ENCODE measurements at regions not wholly inside any gene's neighbourhood (a gene's known extent, or its start where the extent isn't known, plus 50 kb on each side); places are given as distances from the start of the nearest gene placed in this dataset.

DNA sequence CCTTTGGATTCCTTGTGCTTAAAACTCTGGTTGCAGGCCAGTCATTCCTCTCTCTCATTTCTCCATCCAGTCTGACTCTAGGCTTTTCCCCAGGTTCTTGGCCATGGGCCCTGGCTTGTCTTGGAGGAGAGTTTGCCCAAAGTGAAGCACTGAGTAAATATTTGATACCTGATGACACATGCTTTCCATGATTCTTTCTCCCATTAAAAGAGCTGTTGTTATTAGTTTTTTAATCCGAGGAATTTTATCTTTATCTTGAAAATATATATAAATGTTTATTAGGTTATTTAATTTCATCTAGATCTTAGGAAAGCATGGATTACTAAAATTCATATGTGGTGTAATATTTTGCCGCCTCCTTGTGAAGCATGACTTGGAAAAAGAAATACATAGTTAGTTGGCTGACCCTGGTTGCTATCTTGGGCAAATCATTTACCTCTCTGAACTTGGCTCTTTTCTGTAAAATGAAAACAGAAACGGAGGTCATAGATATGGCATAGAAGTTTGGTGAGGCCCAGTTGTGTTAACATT is 650.1 kb downstream of the SLC4A3 start:
- H3K9me3 ChIP-seq (ENCODE audit: control insufficient read depth, insufficient read depth, low read length): no peaks in the 10 kb centered on the region
- H3K4me1 ChIP-seq (ENCODE audit: control insufficient read depth, insufficient read depth, low read length): no peaks in the 10 kb centered on the region
- H3K9ac ChIP-seq (ENCODE audit: low read depth, low read length): no peak overlapping the region
- H3K4me3 ChIP-seq (ENCODE audit: low read depth, low read length): no peak overlapping the region
- no peak overlapping the region for H3K27ac ChIP-seq (ENCODE audit: low read depth, low read length)
- H3K27me3 ChIP-seq (ENCODE audit: control insufficient read depth, insufficient read depth, low read length): no peaks in the 10 kb centered on the region
- H3K36me3 ChIP-seq (ENCODE audit: control insufficient read depth, insufficient read depth, low read length): no peaks in the 10 kb centered on the region

DNA sequence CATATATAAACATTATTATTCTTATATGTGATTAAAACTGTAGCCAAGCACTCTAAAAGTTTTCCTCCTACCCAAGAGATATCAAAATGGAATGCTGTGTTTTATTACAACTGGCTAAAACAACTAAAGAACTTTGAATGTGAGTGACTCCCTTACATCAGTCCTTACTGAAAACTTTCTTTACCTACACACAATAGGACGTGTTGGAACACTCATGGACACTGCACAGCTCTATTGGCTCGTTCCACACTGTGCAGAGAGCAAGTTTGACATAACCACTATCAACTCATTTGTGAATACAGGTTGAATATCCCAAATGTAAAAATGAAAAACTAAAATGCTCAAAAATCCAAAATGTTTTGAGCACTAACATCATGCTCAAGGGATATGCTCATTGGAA is 650.6 kb downstream of the SLC4A3 start:
- H3K27me3 ChIP-seq (ENCODE audit: control insufficient read depth, insufficient read depth, low read length): no peaks in the 10 kb centered on the region
- no peak overlapping the region for H3K9ac ChIP-seq (ENCODE audit: low read depth, low read length)
- no peak overlapping the region for H3K27ac ChIP-seq (ENCODE audit: low read depth, low read length)
- H3K4me3 ChIP-seq (ENCODE audit: low read depth, low read length): no peak overlapping the region
- H3K4me1 ChIP-seq (ENCODE audit: control insufficient read depth, insufficient read depth, low read length): no peaks in the 10 kb centered on the region
- H3K9me3 ChIP-seq (ENCODE audit: control insufficient read depth, insufficient read depth, low read length): no peaks in the 10 kb centered on the region
- H3K36me3 ChIP-seq (ENCODE audit: control insufficient read depth, insufficient read depth, low read length): no peaks in the 10 kb centered on the region

GRCh38 chr2:220279372-220279771 is 651.9 kb downstream of the SLC4A3 start:
- no peak overlapping the region for H3K4me3 ChIP-seq (ENCODE audit: low read depth, low read length)
- no peaks in the 10 kb centered on the region for H3K36me3 ChIP-seq (ENCODE audit: control insufficient read depth, insufficient read depth, low read length)
- H3K4me1 ChIP-seq (ENCODE audit: control insufficient read depth, insufficient read depth, low read length): no peaks in the 10 kb centered on the region
- H3K9ac ChIP-seq (ENCODE audit: low read depth, low read length): no peak overlapping the region
- H3K27ac ChIP-seq (ENCODE audit: low read depth, low read length): no peak overlapping the region
- no peaks in the 10 kb centered on the region for H3K27me3 ChIP-seq (ENCODE audit: control insufficient read depth, insufficient read depth, low read length)
- no peaks in the 10 kb centered on the region for H3K9me3 ChIP-seq (ENCODE audit: control insufficient read depth, insufficient read depth, low read length)

GRCh38 chr2:220279840-220280239 is 652.4 kb downstream of the SLC4A3 start:
- Histone ChIP-seq H3K9ac (ENCODE audit: low read depth, low read length) (no peak overlapping the region), H3K27me3 (ENCODE audit: control insufficient read depth, insufficient read depth, low read length) (no peaks in the 10 kb centered on the region), H3K36me3 (ENCODE audit: control insufficient read depth, insufficient read depth, low read length) (no peaks in the 10 kb centered on the region), H3K27ac (ENCODE audit: low read depth, low read length) (no peak overlapping the region), H3K9me3 (ENCODE audit: control insufficient read depth, insufficient read depth, low read length) (no peaks in the 10 kb centered on the region), H3K4me3 (ENCODE audit: low read depth, low read length) (no peak overlapping the region), H3K4me1 (ENCODE audit: control insufficient read depth, insufficient read depth, low read length) (no peaks in the 10 kb centered on the region)

DNA sequence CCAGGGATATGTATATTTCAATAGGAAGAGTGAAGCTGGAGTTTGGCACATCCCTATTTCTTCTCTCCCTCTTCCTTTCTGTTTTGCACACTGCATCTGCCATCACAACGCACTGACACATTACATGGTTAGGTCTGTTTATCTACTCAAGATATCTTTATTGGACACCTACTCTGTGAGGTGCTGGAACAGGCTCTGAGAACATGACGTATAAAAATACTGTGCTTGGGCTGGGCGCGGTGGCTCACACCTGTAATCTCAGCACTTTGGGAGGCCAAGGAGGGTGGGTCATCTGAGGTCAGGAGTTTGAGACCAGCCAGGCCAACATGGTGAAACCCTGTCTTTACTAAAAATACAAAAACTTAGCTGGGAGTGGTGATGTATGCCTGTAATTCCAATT is 653.3 kb downstream of the SLC4A3 start:
- H3K36me3 ChIP-seq (ENCODE audit: control insufficient read depth, insufficient read depth, low read length): no peaks in the 10 kb centered on the region
- no peak overlapping the region for H3K27ac ChIP-seq (ENCODE audit: low read depth, low read length)
- H3K9me3 ChIP-seq (ENCODE audit: control insufficient read depth, insufficient read depth, low read length): no peaks in the 10 kb centered on the region
- H3K4me3 ChIP-seq (ENCODE audit: low read depth, low read length): no peak overlapping the region
- H3K27me3 ChIP-seq (ENCODE audit: control insufficient read depth, insufficient read depth, low read length): no peaks in the 10 kb centered on the region
- no peaks in the 10 kb centered on the region for H3K4me1 ChIP-seq (ENCODE audit: control insufficient read depth, insufficient read depth, low read length)
- no peak overlapping the region for H3K9ac ChIP-seq (ENCODE audit: low read depth, low read length)

- Histone ChIP-seq H3K27me3 (ENCODE audit: control insufficient read depth, insufficient read depth, low read length) (no peaks in the 10 kb centered on the region), H3K9ac (ENCODE audit: low read depth, low read length) (no peak overlapping the region), H3K4me3 (ENCODE audit: low read depth, low read length) (no peak overlapping the region), H3K9me3 (ENCODE audit: control insufficient read depth, insufficient read depth, low read length) (no peaks in the 10 kb centered on the region), H3K36me3 (ENCODE audit: control insufficient read depth, insufficient read depth, low read length) (no peaks in the 10 kb centered on the region), H3K27ac (ENCODE audit: low read depth, low read length) (no peak overlapping the region), H3K4me1 (ENCODE audit: control insufficient read depth, insufficient read depth, low read length) (no peaks in the 10 kb centered on the region)
Observed at GRCh38 chr2:220281771-220282170, 654.3 kb downstream of the SLC4A3 start.

- Histone ChIP-seq H3K27me3 (ENCODE audit: control insufficient read depth, insufficient read depth, low read length) (no peaks in the 10 kb centered on the region), H3K36me3 (ENCODE audit: control insufficient read depth, insufficient read depth, low read length) (no peaks in the 10 kb centered on the region), H3K9ac (ENCODE audit: low read depth, low read length) (no peak overlapping the region), H3K27ac (ENCODE audit: low read depth, low read length) (no peak overlapping the region), H3K4me3 (ENCODE audit: low read depth, low read length) (no peak overlapping the region), H3K9me3 (ENCODE audit: control insufficient read depth, insufficient read depth, low read length) (no peaks in the 10 kb centered on the region), H3K4me1 (ENCODE audit: control insufficient read depth, insufficient read depth, low read length) (no peaks in the 10 kb centered on the region)
Observed at GRCh38 chr2:220282236-220282635, 654.8 kb downstream of the SLC4A3 start.

GRCh38 chr2:220293966-220294365 is 666.5 kb downstream of the SLC4A3 start:
- 0 out of 2 replicates have a peak, but pooled peaks cover 4% of the 10 kb centered on the region for H3K9me3 ChIP-seq (ENCODE audit: control insufficient read depth, insufficient read depth, low read length)
- H3K4me1 ChIP-seq (ENCODE audit: control insufficient read depth, insufficient read depth, low read length): no peaks in the 10 kb centered on the region
- no peak overlapping the region for H3K9ac ChIP-seq (ENCODE audit: low read depth, low read length)
- no peak overlapping the region for H3K4me3 ChIP-seq (ENCODE audit: low read depth, low read length)
- H3K36me3 ChIP-seq (ENCODE audit: control insufficient read depth, insufficient read depth, low read length): no peaks in the 10 kb centered on the region
- H3K27me3 ChIP-seq (ENCODE audit: control insufficient read depth, insufficient read depth, low read length): no peaks in the 10 kb centered on the region
- H3K27ac ChIP-seq (ENCODE audit: low read depth, low read length): no peak overlapping the region

DNA sequence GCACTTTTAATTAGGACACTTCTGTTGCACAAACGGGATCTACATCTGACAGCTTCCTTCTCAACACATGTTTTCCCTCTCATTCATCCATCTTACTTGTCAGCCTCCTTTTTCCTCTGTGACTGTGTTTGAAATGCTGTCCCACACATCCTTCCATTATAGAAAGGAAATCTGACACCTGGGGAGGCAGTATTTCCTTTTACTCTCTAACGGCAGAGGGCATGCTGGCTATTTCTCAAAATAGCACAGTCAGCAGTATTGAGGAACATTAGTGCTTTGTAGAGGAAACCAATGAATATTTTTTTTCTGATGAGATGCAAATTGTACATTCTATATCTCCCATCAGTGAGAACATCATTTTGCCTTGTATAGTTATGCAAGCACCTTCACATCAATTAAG is 668.7 kb downstream of the SLC4A3 start:
- no peak overlapping the region for H3K9ac ChIP-seq (ENCODE audit: low read depth, low read length)
- no peak overlapping the region for H3K27ac ChIP-seq (ENCODE audit: low read depth, low read length)
- H3K9me3 ChIP-seq (ENCODE audit: control insufficient read depth, insufficient read depth, low read length): 0 out of 2 replicates have a peak, but pooled peaks cover 4% of the 10 kb centered on the region
- H3K4me3 ChIP-seq (ENCODE audit: low read depth, low read length): no peak overlapping the region
- no peaks in the 10 kb centered on the region for H3K36me3 ChIP-seq (ENCODE audit: control insufficient read depth, insufficient read depth, low read length)
- no peaks in the 10 kb centered on the region for H3K4me1 ChIP-seq (ENCODE audit: control insufficient read depth, insufficient read depth, low read length)
- no peaks in the 10 kb centered on the region for H3K27me3 ChIP-seq (ENCODE audit: control insufficient read depth, insufficient read depth, low read length)

DNA sequence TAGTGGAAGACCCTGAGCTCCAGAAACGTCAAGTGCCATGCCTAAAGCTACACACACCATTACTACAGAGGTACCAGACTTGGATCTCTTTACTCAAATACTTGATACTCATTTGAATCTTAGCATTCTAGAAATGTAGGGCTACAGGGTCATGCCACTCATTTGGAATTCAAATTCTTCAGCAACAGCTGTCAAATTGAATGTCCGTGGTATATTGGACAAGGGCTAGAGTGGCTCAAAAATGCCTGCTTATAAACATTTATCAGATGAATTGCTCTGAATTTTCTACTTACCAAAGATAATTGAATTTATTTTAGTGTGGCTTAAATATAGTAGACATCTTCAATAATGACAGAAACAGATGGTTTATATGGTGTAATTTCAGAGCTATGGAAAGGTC is 669.7 kb downstream of the SLC4A3 start:
- no peaks in the 10 kb centered on the region for H3K36me3 ChIP-seq (ENCODE audit: control insufficient read depth, insufficient read depth, low read length)
- H3K4me1 ChIP-seq (ENCODE audit: control insufficient read depth, insufficient read depth, low read length): no peaks in the 10 kb centered on the region
- H3K27me3 ChIP-seq (ENCODE audit: control insufficient read depth, insufficient read depth, low read length): no peaks in the 10 kb centered on the region
- no peaks in the 10 kb centered on the region for H3K9me3 ChIP-seq (ENCODE audit: control insufficient read depth, insufficient read depth, low read length)
- no peak overlapping the region for H3K4me3 ChIP-seq (ENCODE audit: low read depth, low read length)
- H3K9ac ChIP-seq (ENCODE audit: low read depth, low read length): no peak overlapping the region
- no peak overlapping the region for H3K27ac ChIP-seq (ENCODE audit: low read depth, low read length)

DNA sequence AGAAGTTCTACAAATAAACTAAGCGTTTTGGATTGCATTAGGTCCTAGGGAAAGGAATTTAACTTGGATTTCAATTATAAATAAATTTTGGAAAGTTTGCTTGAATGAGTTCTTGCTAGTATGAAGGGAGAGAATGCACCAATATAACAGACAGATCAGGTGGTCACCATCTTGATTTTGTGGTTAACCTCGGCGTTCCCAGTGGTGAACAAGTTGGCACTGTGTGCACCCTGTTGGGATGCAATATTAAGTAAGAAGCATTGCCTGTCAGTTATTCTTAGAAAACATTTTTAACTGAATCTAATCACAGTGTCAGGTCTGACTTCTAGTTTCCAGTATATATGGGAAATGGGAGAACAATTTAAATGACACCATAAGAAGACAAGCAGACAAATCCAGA is 673.4 kb downstream of the SLC4A3 start:
- no peaks in the 10 kb centered on the region for H3K4me1 ChIP-seq (ENCODE audit: control insufficient read depth, insufficient read depth, low read length)
- no peaks in the 10 kb centered on the region for H3K9me3 ChIP-seq (ENCODE audit: control insufficient read depth, insufficient read depth, low read length)
- no peak overlapping the region for H3K9ac ChIP-seq (ENCODE audit: low read depth, low read length)
- no peak overlapping the region for H3K27ac ChIP-seq (ENCODE audit: low read depth, low read length)
- no peaks in the 10 kb centered on the region for H3K27me3 ChIP-seq (ENCODE audit: control insufficient read depth, insufficient read depth, low read length)
- no peak overlapping the region for H3K4me3 ChIP-seq (ENCODE audit: low read depth, low read length)
- H3K36me3 ChIP-seq (ENCODE audit: control insufficient read depth, insufficient read depth, low read length): no peaks in the 10 kb centered on the region

DNA sequence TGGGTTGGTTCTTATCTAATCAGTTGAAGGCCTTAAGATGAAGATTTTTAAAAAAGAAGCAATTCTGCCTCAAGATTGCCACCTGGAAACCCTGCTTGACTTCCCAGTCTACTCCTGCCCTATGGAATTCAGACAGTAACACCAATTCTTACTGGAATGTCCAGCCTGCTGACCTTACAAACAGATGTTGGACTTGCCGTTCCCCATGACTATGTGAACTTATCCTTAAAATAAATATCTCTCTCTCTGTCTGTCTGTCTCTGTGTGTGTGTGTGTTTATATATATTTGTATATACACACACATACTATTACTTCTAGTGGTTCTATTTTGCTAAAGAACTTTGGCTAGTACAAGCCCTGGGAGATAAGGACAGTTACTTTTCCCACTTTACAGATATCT is 675.3 kb downstream of the SLC4A3 start:
- Histone ChIP-seq H3K4me1 (ENCODE audit: control insufficient read depth, insufficient read depth, low read length) (no peaks in the 10 kb centered on the region), H3K27me3 (ENCODE audit: control insufficient read depth, insufficient read depth, low read length) (no peaks in the 10 kb centered on the region), H3K27ac (ENCODE audit: low read depth, low read length) (no peak overlapping the region), H3K9ac (ENCODE audit: low read depth, low read length) (no peak overlapping the region), H3K4me3 (ENCODE audit: low read depth, low read length) (no peak overlapping the region), H3K36me3 (ENCODE audit: control insufficient read depth, insufficient read depth, low read length) (no peaks in the 10 kb centered on the region), H3K9me3 (ENCODE audit: control insufficient read depth, insufficient read depth, low read length) (no peaks in the 10 kb centered on the region)

Measured in HUES48 (cell line).